Islet precursor cell (in vitro differentiated cells): ENCODE measurements at regions not wholly inside any gene's neighbourhood (a gene's known extent, or its start where the extent isn't known, plus 50 kb on each side); places are given as distances from the start of the nearest gene placed in this dataset.

Source experiments
- DNase-seq: peaks from one replicate; pipeline ENCODE4 v3.0.0-alpha.2; 2018

- DNase-seq: no peak
Observed at GRCh38 chr17:56648321-56648720, 54.8 kb downstream of the NOG start.

- no peak for DNase-seq
Observed at GRCh38 chr17:56648806-56649205, 55.3 kb downstream of the NOG start.

- no peak for DNase-seq
Observed at GRCh38 chr17:56652628-56653027, 59.1 kb downstream of the NOG start.

GRCh38 chr17:56653877-56654276 is 60.4 kb downstream of the NOG start:
- DNase-seq: peak; percentile 87

GRCh38 chr17:56656701-56657327 is 63.3 kb downstream of the NOG start:
- no peak for DNase-seq

- no peak for DNase-seq
Observed at GRCh38 chr17:56658648-56659047, 65.1 kb downstream of the NOG start.

- DNase-seq: no peak
Observed at GRCh38 chr17:56659622-56660021, 66.1 kb downstream of the NOG start.

- no peak for DNase-seq
Observed at GRCh38 chr17:56661906-56662305, 68.4 kb downstream of the NOG start.

GRCh38 chr17:56665864-56666263 is 72.4 kb downstream of the NOG start:
- DNase-seq: no peak

- no peak for DNase-seq
Observed at GRCh38 chr17:56667925-56668458, 74.5 kb downstream of the NOG start.

GRCh38 chr17:56672195-56672594 is 78.7 kb downstream of the NOG start:
- no peak for DNase-seq

- DNase-seq: no peak
Observed at GRCh38 chr17:56674401-56674925, 81.0 kb downstream of the NOG start.

- DNase-seq: no peak
Observed at GRCh38 chr17:56675876-56676660, 82.6 kb downstream of the NOG start.

- DNase-seq: no peak
Observed at GRCh38 chr17:56676810-56677209, 83.3 kb downstream of the NOG start.

- DNase-seq: peak; percentile 78
Observed at GRCh38 chr17:56678249-56679114, 85.0 kb downstream of the NOG start.

GRCh38 chr17:56679115-56679776 is 85.7 kb downstream of the NOG start:
- peak; percentile 73 for DNase-seq

GRCh38 chr17:56679777-56680422 is 86.4 kb downstream of the NOG start:
- peak; percentile 97 for DNase-seq

GRCh38 chr17:56680676-56681075 is 87.2 kb downstream of the NOG start:
- DNase-seq: no peak

GRCh38 chr17:56681561-56682266 is 88.2 kb downstream of the NOG start:
- DNase-seq: peak; percentile 85

GRCh38 chr17:56688151-56688550 is 94.7 kb downstream of the NOG start:
- no peak for DNase-seq
